DLD1 (cell line): ENCODE measurements at regions not wholly inside any gene's neighbourhood (a gene's known extent, or its start where the extent isn't known, plus 50 kb on each side); places are given as distances from the start of the nearest gene placed in this dataset.

ENCODE experiments used
- in situ Hi-C: cut with HindIII; loops from 2 replicates; pipeline ENCODE4 v1.10.0; 2017; ENCODE audit warnings: low sequenced_read_pairs

DNA sequence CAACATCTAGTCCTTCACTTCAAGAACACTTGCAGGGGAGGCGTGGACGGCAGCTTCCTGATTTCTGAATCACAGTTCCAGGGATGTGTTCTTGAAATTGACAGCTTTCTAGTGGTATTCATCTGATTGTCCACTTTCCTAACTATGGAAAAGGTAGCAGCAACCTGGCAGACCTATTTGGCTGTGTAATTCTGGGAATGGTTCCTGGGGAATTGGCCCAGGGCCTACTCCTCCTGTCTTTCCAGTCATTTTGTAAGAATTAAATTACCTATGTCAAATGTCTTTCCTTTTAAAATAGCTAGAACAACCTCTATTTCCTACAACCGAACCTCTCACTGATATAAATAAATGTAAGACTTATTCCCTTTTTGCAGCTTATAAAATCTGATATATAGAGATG lies 85.5 kb upstream of the RSPO3 start:
- in situ Hi-C loops = no loop called here

DNA sequence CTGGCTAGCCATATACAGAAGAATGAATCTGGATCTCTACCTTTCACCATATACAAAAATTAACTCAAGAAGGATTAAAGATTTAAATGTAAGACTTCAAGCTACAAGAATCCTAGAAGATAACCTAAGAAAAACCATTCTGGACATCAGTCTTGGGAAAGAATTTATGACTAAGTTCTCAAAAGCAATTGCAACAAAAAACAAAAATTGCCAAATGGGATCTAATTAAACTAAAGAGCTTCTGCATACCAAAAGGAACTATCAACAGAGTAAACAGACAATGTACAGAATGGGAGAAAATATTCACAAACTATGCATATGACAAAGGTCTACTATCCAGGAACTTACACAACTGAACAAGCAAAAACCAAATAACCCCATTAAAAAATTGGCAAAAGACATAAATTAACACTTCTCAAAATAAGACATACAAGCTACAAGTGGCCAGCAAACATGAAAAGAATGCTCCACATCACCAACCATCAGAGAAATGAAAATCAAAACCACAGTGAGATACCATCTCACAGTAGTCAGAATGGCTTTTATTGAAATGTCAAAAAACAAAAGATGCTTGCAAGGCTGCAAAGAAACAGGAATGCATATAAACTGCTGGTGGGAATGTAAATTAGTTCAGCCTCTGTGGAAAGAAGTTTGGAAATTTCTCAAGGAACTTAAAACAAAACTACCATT lies 66.8 kb upstream of the RSPO3 start:
- in situ Hi-C loops = no loop called here

DNA sequence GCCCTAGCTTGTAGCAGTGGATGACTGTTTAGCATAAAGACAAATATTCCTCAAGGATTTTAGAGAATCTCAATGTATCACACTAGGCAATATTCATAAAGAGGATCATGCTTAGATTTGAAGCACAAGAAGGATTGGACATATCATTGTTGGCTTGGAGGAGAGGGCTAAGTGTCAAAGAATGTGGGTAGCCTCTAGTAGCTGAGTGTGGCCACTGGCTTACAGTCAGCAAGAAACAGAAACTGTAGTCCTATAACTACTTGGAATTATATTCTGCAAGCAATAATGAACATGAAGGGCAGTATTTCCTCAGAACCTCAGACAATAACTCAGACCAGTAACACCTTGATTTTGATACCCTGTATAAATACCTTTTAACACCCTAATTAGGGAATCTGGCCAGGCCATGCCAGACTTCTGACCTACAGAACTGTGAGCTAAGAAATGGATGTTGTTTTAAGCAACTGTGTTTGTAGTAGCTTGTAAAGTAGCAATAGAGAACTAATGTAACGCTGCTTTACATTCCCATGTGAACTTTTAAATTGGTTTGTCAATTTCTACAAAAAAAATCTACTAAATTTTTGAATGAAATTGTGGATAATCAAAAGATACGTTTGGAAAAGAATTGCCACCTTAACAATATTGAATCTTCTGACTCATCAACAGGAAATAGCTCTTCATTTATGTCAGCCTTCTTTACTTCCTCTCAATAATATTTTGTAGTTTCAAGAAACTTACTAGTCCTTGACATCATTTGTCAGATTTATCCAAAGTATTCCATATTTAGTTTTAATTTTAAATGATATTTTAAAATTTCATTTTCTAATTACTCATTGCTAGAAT lies 65.2 kb upstream of the RSPO3 start:
- in situ Hi-C loops = no loop called here

DNA sequence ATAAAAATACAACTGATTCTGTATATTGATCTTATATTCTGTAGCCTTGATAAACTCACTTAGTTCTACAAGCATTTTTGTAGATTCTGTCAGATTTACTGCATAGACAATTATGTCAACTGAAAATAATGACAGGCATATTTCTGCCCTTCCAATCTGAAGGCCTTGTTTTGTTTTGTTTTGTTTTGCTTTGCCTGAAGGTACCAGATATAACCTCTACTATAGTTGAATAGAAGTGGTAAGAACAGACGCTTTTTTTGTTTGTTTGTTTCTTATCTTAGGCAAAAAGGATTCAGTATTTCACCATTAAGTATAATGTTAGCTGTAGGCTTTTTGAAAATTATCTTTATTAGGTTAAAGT lies 64.6 kb upstream of the RSPO3 start:
- in situ Hi-C loops = no loop called here

DNA sequence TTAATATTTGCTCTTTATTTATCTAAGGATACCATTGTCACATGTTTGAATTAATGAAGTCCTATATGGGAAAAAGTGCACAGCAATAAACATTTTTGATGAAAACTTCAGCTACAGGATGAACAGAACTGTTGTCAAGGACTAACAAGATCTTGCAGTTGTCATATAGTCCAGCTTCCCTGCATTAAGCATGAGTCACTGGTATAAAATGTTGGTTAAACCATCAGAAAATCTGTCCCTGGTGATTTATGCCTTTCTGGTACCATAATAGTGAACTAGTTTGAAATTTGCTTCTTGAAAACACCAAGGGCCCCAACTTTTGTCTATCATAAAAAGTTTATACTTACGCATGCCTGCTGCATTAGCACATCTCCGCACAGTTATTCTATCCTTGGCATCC lies 60.4 kb upstream of the RSPO3 start:
- in situ Hi-C loops = no loop called here

DNA sequence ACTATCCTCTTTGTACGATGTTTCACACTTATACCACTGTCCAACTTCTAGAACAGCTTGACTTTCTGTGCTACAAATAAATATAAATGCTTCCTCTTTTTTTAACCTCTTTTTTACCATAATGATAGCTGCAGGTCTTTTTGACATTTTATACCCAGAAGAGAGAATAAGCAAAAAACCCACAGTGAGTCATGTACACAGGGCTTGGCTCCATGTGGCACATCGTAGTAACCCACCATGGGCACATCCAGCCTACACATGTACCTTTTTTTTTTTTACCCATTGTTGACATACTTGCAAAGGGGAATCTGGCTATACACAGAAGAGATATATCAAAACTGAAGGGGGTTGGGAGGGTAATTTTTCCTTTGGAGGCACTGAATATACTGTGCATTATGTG lies 59.5 kb upstream of the RSPO3 start:
- in situ Hi-C loops = no loop called here
